ENCODE measurements at regions not wholly inside any gene's neighbourhood (a gene's known extent, or its start where the extent isn't known, plus 50 kb on each side); places are given as distances from the start of the nearest gene placed in this dataset.
"Not testable (repeated sequence)": the region's sequence is repeated elsewhere in the genome, so short reads cannot be mapped to it uniquely, and the experiment has no call there.

GRCh38 chr4:105060628-105061027 lies 86.0 kb upstream of the TET2 start:
- FAIRE-seq, result no peak

- FAIRE-seq, result no peak
Observed at GRCh38 chr4:105061136-105061696, 85.5 kb upstream of the TET2 start.

- no peak for FAIRE-seq
Observed at GRCh38 chr4:105061731-105062130, 84.9 kb upstream of the TET2 start.

- no peak for FAIRE-seq
Observed at GRCh38 chr4:105066401-105066800, 80.3 kb upstream of the TET2 start.

- FAIRE-seq, result no peak
Observed at GRCh38 chr4:105067431-105067830, 79.2 kb upstream of the TET2 start.

- FAIRE-seq, result no peak
Observed at GRCh38 chr4:105067946-105068345, 78.7 kb upstream of the TET2 start.

GRCh38 chr4:105068516-105068915 lies 78.2 kb upstream of the TET2 start:
- FAIRE-seq, result no peak

DNA sequence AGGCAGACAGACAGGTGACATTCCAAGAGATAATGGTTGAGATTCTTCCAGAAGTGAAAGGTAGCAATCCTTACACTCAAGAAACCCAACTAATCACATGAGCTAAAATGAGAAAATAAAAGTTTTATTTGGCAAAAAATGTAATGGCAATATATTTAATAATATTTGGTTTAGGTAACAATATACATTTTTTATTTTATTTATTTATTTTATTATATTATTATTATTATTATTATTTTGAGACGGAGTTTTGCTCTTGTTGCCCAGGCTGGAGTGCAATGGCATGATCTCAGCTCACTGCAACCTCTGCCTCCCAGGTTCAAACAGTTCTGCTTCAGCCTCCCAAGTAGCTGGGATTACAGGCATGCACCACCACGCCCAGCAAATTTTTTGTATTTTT lies 74.6 kb upstream of the TET2 start:
- not testable (repeated sequence) for FAIRE-seq

DNA sequence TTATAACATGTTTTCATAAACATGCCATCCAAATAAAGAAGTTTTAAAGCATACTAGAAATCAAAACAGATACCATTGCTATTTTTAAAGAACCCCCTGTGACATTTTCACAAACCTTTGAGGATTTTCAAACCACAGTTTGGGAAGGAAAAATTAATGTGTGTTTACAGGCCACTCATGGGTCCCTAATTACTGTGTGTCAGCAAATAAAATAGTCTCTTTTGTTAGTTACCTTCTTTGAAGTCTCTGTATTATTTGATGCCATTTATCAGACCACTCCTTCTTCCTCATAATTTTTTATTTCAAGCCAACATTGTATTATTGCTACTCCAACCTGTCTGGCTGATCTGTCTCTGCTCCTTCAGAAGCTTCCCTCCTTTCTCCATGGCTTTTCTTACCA lies 72.6 kb upstream of the TET2 start:
- no peak for FAIRE-seq

- FAIRE-seq, result no peak
Observed at GRCh38 chr4:105075045-105075444, 71.6 kb upstream of the TET2 start.

- no peak for FAIRE-seq
Observed at GRCh38 chr4:105088110-105088879, 58.4 kb upstream of the TET2 start.

- no peak for FAIRE-seq
Observed at GRCh38 chr4:105092356-105092755, 54.3 kb upstream of the TET2 start.

DNA sequence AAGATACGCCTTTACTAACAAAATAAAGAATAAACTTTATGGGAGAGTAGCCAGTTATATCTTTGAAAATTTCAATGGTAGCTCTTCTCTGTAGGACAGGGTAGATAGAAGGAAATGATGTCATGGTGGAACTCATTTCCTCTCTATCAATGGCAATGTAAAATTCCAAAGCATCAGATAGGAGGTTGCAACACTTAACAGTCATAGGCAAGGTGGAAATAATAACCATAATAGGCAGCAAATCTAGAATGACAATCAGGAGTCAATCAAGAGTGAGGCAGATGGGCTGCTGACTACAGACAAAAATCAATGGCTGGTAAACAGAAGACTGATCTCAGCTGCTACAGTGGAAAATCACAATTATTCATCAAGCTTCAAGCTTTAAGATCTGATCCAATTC lies 53.9 kb upstream of the TET2 start:
- no peak for FAIRE-seq

GRCh38 chr4:105093975-105094374 lies 52.7 kb upstream of the TET2 start:
- FAIRE-seq, result no peak
